Amniotic epithelial cell (primary cell): ENCODE measurements at regions not wholly inside any gene's neighbourhood (a gene's known extent, or its start where the extent isn't known, plus 50 kb on each side); places are given as distances from the start of the nearest gene placed in this dataset.

Experiments
- DNase-seq: peaks from one replicate; pipeline ENCODE4 v3.0.0-alpha.2; 2010; ENCODE audit warnings: low read depth

DNA sequence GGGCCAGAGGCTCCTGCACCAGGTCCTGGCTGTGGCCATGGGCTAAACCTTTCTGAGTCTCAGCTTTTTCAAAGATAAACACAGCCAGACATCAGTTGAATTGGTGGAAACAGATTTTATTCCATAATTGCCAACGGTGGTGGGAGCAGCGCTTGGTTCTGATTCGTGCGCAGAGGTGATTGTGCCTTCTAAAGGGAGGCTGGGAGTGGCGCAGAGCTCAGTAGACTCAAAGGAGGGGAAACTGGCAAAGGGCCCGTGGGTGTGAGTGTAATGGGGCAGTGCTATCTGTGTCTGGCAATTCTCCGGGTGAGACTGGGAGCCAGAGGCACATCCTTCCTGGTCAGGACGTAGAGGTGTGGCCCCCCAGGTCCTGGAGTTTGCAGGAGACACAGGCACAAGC, 169.4 kb upstream of the PPP1R26 start:
- DNase-seq: no peak

- no peak for DNase-seq
These were observed 164.0 kb upstream of the PPP1R26 start for GRCh38 chr9:135315572-135315971.

- DNase-seq: no peak
These were observed 159.3 kb upstream of the PPP1R26 start for GRCh38 chr9:135320331-135320730.

GRCh38 chr9:135320943-135321342, 158.6 kb upstream of the PPP1R26 start:
- no peak for DNase-seq

DNA sequence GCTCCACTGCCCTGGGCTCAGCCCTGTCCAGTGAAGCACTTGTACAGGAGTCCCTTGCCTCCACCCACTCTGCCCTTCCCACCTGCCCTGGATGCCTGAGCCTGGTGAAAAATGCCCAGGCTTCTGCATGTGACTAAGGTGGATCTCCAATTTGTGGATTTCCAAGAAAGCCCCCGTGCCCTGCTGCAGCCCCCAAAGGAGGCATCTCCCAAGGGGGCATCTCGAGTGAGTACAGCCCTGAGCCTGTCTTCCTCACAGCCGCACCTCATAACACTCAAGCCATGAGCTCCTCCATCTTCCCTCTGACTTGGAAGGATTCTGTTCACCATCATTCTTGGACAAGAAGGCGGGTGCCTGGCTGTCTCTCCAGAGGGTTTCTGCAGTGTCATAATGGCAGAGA, 158.0 kb upstream of the PPP1R26 start:
- no peak for DNase-seq

GRCh38 chr9:135324329-135324728, 155.3 kb upstream of the PPP1R26 start:
- no peak for DNase-seq

DNA sequence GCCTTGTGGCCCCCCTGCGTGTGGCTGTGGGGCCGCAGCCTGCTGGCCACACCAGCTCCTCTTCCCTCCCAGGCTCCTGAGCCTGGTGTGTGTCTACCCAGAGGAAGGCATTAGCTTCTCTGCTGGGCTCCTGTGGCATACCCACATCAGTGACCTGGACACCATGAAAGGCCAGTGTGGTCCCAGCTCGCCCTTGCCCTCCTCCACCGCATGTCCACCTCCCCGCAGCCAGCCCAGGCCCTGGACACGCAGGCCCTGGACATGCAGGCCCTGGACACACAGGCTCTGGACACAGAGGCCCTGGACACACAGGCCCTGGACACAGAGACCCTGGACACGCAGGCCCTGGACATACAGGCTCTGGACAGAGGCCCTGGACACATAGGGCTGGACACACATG, 153.4 kb upstream of the PPP1R26 start:
- DNase-seq: no peak

GRCh38 chr9:135326633-135327152, 152.9 kb upstream of the PPP1R26 start:
- DNase-seq: no peak

DNA sequence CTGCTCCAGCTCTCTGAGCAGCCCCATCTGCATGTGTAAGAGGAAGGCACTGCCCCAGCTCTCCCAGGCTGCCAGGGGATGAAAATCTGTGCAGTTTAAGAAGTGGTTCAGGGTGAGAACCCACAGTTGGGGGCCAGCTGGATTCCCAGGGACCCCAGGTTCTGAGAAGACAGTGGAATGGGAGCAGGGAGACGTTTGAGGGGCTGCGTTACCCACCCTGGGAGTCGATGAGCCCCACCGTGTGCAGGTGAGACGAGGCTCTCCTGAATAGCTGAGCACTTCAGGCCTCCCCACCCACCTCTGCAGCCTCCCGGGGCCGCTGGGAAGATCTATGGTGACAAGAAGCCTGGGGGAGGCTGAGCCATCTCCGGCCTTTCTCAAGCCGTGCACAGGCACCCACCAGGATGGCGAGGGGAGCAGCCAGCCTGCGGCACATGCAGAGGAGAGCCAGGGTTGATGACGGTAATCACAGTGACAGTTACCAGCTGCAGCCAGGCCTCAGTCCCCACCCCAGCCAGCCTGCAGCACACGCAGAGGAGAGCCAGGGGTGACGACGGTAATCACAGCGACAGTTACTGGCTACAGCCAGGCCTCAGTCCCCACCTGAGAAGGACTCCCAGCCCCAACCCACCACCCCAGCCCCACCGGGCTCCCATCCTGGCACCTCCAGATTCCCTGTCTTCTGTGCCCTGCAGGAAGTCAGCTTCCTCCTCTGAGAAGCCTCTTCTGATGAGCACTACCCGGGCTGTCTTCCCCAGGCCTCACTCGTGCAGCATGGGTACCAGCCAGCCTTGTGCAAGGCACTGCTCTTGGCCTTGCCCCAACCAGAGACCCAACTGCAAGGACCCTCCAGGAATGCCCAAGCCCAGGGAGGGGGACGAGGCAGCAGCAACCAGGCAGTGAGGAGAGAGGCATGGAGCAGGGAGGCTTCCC, 150.8 kb upstream of the PPP1R26 start:
- DNase-seq: no peak

GRCh38 chr9:135329571-135330306, 149.8 kb upstream of the PPP1R26 start:
- no peak for DNase-seq

GRCh38 chr9:135330307-135330631, 149.3 kb upstream of the PPP1R26 start:
- no peak for DNase-seq

GRCh38 chr9:135330685-135331590, 148.6 kb upstream of the PPP1R26 start:
- no peak for DNase-seq

- DNase-seq: no peak
These were observed 147.1 kb upstream of the PPP1R26 start for GRCh38 chr9:135332516-135332915.

DNA sequence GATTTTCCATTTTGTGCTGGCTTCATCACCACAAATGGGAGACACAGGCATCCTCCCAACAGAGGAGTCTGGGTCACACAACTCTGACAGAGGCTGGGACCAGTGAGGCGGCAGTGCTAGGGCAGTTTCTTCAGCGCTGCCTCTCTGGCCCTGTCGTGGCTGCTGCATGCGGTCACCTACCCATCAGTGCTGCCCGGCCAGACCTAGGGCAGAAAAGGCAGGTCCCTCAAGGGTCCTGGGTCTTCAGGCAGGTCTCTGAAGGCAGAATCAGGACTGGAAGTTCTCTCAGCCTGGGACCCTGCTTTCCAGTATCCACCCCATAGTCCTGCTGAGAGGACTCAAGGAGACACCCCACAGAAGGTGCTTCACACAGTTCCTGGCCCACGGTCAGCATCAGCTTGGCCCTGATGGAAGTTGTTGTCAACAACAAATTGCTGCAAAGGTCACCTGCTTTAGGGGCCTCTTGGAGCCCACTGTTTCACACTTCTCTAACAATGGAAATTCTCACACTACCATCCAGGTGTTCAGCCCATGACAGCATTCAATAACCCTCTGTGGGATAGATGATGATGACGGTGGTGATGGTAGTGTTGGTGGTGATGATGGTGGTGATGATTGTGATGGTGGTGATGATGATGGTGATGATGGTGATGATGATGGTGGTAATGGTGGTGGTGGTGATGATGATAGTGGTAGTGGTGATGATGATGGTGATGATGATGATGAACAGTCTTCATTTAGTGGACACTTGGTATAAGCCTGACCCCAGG, 146.4 kb upstream of the PPP1R26 start:
- DNase-seq: no peak

- DNase-seq: no peak
These were observed 144.6 kb upstream of the PPP1R26 start for GRCh38 chr9:135334953-135335460.

DNA sequence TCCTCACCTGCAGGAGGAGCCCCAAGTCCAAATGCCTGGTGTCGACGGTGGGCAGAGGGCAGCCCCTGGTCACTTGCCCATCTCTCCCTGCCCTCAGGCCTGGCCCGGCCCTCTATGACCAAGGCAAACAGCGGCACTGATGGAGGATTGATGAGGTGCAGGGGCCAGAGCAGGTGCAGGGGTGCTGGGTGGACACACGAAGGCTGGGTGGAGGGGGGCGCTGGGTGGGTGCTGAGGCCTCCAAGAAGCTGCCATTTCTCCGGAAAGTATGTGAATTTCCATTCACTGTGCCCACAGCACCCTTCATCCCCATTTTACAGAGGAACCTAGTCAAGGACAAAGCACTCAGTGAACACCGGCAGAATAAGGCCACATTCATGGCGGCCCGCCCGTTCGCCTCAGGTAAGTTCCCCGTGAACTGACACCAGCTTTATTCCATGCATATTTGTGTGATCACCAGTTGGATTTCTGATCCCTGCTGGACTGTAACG, 143.8 kb upstream of the PPP1R26 start:
- no peak for DNase-seq

DNA sequence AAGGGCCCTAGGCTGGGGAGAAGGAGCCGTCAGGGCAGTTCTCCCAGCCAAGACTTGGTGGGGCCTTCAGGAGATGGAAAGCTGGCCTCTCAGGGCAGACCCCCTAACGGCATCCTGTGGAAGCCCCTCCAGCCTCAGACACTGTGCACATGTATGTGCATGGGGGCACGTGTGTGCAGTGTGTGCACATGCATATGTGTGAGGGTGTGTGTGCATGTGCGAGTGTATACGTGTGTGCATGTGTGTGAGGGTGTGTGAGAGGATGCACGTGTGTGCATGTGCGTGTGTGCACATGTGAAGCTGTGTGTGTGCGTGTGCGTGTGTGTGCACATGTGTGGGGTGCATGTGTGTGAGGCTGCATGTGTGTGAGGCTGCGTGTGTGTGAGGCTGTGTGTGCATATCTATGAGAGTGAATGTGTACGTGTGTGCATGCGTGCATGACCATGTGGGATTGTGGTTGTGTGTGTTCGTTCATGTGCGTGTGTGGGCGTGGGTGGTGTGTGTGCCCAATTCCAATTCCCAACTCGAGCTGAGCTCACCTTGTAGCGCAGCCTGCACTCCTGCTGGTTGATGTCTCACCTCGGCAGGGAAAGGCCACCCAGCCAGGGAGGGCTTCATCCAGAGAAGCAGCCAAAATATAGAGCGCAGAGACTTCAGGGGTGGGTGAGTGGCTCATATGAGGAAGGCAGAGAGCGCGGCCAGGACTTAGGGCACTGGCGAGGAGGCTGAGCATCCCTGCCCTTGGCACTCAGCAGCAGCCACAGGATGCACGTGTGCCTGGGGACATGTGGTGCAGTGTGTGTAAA, 142.7 kb upstream of the PPP1R26 start:
- DNase-seq: no peak

DNA sequence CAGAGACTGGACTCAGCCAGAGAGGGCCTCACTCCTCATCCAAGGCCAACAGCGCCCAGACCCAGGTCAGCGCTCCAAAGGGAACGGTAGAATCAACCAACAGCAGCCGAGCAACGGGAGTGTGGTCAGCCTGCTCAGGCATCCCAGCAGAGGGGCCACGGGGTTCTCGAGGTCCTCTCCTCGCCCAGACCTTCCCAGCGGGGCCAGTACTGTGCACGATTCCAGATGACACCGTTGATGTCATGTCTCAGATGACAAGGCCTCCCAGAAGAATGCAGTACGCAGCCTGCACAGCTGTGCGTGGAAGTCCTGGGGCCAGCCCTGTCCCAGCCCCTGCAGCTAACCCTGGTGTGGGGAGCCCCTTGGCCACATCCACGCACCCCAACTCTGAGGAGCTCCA, 141.0 kb upstream of the PPP1R26 start:
- no peak for DNase-seq

DNA sequence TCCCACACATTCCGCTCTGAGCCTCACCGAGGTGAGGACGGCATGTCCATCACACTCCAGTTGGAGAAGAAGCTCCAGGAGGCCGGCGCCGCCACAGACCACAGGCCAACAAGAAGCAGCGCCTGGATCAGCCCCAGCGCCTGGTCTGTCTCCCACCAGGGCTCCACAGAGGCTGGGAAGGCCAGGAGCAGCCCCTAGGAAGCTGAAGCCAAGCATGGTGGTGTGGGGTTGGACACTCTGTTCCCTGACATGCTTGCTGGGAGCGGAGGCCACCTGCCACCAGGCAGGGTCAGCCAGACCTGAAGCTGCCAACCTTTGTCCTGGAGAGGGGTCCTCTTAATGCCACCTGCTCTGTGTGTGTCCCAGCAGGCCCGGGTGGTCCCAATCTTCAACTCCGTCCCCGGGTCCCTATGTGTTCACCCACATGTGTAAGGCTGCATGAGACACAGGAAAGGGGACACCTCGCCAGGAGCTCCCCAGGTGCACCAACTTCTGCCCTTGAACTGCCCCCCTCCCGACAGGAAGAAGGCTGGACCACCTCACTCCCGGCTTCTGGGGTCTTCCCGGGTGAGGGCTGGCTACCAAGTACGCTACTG, 140.1 kb upstream of the PPP1R26 start:
- DNase-seq: no peak
